GM19372 (cell line): ENCODE measurements at regions not wholly inside any gene's neighbourhood (a gene's known extent, or its start where the extent isn't known, plus 50 kb on each side); places are given as distances from the start of the nearest gene placed in this dataset.

ENCODE experiments used
- ATAC-seq: cut with Tn5 transposase; IDR thresholded peaks from one replicate; pipeline ENCODE4 v1.9.1; 2021; ENCODE audit warnings: mild to moderate bottlenecking, low read depth, moderate library complexity; ENCODE audit not compliant: unreplicated experiment

DNA sequence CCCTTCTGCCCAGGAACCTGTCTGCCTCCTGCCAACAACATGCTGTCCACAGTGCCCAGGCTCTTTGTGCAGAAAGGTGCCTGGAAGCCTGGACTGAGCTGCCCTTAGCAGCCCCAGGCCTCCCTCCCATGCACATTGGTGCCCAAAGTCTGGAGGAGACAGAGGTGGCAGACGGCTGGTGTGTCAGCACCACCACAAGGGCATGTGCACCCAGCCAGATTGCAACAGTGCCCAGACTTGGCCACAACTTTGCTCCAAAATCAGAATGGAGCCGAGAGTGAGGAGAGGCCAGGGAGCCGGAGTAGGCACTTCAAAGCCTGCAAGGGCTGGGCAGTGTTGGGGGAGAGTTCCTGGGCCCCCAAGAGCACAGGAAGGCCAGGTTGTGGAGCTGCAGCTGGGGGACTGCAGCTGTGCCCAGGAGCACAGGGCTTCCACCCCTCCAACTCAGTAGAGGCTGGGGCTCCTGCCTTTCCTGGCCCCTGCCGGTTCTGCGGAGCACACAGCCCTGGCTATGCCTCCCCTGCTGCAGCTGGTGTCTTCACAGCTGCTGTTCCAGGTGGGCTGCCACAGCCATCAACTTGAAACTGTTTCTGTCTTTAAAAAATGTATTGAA, 1255.8 kb downstream of the SLITRK5 start:
- no peak for ATAC-seq

DNA sequence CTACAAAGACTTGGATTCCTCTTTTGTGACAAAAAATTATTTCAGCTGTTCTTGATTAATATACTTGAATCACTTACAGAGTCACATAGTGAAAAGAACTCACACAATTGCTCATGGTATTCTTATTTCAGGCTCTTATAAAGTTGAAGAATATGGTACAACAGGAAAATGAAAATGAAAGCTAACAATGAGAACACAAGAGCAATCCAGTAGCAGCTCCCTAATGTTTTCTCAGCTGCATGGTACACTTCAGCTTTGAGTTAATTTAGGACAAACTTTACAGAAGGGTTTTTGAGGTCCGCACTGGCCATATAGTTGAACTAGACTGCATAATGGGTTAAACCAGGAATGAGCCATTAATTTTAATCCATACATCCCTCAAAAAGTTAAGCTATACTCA, 1261.8 kb downstream of the SLITRK5 start:
- no peak for ATAC-seq

DNA sequence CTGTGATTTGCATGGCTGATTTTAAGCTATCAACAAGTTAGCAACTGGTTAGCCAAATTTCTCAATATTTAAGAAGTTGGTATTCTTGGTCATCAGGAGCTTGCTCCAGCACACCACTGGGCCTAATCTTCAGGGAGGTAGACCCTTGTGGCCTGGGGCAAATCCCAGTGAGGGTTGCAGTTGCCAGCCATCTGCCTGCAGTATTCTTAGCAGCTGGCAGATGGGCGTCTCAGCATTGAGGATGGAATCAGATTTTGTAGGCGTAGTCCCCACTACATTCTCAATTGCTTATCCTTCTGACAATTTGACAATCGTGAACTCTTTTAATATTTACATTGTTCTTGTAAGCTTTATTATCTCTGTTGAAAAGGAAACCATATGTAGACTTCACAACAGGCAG, 1266.2 kb downstream of the SLITRK5 start:
- no peak for ATAC-seq

DNA sequence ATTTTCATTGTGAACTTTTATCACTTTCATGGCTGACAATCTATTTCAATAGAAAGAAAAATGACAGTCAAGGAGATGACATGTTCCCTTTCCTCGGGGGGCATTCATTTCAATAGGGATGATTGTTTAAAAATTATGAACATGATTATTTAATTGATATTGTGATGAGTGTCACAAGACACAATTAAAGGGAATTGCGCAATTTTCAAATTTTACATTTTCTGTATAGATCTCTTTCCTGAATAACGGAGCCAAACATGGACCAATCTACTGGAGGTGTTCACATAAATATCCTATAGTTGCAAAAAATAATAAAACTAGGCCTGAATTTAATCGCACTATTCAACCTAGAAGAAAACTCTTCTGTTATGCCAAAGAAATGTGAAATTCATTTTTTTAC, 1274.6 kb downstream of the SLITRK5 start:
- ATAC-seq, result no peak

DNA sequence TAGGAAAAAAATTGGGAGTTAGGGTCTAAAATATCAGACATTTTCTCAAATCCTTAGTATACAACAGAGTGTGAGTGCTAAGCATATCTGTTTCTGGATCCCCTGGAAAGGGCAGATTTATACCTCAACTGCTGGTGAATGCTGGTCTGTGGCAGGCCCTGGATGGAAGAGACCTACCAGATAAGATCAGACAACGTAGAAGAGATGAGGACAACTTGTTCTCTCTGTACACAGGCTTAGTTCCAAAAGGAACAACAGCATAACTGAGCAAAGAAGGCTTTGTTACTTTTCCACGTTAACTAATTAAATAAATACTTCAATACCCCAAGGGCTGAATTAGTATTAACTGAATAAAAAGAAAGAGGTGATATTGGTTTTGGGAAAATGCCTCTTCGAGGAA, 1277.3 kb downstream of the SLITRK5 start:
- no peak for ATAC-seq

DNA sequence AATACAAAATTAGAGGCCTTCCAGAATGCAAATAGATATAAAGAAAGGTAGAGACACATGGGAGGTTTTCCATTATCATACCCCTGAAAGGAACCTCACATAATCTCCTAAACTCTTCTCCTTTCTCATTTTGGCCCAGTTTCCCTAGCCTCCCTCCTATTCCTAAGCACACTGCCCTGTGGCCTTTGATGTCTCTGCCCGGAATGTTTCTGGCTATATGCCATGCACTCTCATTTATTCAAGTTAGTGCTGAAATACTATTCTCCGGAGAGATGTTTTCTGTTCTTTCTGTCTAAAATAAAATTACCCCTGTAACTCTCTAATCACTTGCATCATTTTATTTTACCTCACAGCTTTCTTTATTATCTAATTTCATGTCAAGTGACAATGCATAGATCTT, 1287.7 kb downstream of the SLITRK5 start:
- ATAC-seq, result no peak

DNA sequence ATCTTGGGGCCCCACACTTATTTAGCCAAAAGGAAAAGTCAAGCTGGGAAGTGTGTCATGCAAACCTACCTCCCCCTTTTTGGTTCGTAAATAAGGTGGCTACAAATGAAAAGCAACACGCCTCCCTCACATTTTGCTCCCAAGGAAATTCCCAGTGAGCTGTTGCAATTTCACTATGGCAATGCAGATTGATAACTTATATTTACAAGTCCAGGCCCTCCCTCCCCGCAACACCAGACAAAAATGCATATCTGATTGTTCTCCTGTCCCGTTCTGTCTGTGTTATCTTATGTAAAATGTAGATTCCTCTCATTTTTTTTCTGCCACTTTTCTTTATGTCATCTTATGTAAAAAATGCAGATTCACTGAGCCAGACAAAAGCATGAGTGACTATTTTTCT, 1305.3 kb downstream of the SLITRK5 start:
- ATAC-seq, result no peak

DNA sequence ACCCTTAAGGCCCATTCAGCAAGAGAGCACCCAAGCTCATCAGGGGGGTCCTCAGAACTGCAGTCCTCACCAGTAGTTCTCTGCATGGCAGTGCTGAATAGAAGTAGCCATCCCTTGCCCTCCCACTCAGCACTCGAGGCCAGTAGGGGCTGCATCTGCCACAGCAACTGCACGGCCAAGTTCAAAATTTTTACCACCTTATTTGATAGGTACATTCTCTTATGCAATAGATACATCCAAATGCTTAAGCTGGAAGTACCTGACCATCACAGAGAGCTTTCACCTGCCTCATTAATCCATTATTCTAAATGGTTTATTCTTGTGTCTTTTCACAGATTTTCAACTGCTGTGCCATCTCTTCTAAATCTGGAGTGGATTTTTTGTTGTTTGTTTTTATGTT, 1307.4 kb downstream of the SLITRK5 start:
- ATAC-seq, result no peak

DNA sequence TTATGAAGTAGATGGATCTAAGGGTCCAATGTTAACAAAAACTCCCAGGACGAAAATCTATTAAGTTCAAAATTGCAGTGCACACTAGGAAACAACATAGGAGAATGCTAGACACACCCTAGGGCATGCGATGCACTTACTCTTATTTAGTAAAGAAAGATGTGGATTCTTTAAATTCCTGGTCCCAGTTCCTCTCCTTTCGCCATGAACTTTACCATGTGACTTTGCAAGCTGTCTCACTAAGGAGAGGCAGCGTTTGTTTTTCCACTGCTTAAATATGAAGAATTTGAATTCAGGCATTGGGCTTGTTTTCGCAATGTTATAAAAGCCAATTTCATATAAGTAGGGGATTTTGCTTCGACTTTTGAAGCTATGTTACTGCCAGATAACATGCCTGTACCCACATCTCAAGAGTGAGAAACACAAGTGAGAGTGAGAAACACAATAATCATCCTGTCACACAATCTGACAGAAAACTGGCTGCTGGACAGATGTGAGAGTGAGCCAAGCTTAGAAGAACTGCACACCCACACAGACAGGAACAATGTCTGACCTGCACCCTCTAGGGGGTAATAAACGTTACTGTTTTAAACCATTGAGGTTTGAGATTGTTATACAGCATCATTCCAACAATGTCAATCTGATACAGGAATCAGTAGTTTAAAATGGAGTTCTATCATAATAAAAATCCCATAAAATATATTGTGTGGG, 1308.4 kb downstream of the SLITRK5 start:
- ATAC-seq, result no peak

DNA sequence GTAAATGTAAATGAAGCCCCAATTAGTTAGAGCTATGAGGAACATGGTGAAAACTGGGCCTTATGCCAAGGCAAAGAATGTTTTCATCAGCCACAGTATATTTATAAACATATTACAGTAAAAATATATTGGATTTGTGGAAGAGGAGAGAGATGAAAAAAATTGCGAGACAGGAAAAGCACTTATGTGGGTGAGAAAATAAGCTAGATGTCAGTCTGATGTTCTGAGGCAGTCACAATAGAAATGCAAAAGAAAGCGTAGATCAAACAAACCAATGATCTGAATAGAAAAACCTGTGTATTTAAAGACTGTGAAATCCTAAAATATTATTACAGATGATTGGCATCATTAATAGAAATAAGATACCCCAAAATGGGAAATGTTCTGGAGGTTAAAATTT, 1332.5 kb downstream of the SLITRK5 start:
- no peak for ATAC-seq

DNA sequence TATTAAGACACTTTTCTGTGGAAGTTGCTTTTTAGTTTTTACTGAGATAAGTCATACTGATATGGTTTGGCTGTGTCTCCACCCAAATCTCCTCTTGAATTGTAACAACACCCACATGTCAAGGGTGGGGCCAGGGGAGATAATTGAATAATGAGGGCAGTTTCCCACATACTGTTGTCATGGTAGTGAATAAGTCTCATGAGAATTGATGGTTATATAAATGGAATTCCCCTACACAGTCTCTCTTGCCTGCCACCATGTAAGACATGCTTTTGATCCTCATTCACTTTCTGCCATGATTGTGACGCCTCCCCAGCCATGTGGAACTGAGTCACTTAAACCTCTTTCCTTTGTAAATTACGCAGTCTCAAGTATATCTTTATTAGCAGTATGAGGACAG, 1340.4 kb downstream of the SLITRK5 start:
- no peak for ATAC-seq

DNA sequence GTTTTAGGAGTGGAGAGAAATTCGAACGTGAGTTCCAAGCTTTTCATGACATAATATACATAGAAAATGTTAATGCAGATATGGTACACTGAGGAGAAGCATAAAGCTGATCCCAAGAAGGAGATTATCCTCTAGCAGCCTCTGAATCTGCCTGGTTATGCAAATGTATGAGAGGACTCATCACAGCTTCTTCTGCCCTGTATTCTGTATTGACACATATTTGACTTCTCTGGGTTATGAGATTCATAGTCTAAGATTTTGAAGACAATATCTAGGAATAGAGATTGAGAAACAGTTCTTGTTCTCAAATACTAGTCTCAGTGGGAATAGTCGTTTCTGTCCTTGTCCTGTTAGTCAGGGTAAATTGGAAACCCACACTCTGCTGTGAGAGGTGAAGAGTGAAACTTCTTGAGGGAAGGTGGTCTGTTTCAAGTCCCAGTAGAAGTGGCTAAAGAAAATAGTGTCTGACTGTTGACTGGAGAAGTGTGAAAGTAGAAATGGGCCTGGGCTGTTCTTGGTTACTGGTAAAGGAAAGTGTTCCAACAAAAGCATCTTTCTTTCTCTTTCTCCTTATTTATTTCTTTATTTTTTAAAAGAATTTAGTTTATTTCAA, 1356.6 kb downstream of the SLITRK5 start:
- no peak for ATAC-seq

DNA sequence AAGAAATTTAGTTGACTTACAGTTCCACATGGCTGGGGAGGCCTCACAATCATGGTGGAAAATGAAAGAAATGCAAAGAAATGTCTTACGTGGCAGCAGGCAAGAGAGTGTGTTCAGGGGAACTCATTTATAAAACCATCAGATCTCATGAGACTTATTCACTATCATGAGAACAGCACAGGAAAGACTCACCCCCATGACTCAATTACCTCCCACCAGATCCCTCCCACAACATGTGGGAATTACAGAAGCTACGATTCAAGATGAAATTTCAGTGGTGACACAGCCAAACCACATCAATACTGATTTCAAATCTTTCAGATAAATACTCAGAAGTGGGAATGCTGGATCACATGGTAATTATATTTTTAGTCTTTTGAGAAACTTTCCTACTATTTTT, 1357.9 kb downstream of the SLITRK5 start:
- ATAC-seq, result no peak

DNA sequence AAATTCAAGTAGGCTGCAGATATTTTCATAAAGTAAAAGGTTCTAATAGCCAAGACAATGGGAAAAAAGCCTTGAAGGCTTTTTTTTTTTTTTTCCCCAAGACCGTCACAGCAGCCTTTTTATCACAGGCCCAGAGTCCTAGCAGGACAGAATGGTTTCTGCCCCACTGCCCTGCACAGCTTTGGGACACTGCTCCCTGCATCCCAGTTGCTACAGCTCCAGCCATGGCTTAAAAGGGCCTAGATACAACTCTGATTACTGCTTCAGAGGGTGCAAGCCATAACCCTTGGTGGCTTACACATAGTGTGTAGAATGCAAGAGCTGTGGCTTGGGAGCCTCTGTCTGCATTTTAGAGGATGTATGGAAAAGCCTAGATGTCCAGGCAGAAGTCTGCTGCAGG, 1362.8 kb downstream of the SLITRK5 start:
- ATAC-seq, result no peak

DNA sequence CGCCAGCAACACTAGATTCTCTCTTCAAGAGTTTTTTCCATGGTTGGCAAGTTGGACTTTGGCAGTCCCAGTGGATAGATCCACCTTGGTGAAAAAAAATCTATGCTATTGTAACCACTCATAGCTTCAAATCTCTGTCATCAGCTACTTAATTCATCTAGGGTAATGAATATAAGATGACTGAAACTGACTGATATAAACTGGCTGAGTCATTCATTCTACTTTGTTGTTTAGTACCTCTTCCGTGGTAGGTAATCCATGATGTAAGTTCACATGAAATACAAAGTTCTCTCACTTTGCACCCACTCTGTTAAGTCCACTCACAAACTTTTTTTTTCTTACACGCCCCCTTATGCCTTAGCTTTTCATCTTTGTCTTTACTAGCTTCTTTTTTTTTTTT, 1381.5 kb downstream of the SLITRK5 start:
- ATAC-seq, result no peak

DNA sequence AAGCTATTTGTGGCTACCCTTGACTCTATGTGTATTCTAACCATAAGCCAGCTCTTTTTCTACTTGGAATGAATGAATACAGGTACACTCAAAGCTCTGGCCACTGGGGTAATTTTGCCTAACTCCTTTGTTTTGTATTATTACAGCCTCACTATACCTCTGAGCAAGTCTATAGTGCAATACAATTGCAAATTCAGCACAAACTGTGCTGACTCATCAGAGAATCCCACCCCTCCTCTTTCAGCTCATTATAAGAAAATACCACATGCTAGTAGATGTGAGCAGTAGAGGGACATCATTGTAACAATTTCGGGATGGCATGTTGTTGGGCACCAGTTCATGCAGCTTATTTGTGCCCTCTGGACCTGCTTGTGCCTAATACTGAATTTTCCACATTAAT, 1382.2 kb downstream of the SLITRK5 start:
- ATAC-seq, result no peak

DNA sequence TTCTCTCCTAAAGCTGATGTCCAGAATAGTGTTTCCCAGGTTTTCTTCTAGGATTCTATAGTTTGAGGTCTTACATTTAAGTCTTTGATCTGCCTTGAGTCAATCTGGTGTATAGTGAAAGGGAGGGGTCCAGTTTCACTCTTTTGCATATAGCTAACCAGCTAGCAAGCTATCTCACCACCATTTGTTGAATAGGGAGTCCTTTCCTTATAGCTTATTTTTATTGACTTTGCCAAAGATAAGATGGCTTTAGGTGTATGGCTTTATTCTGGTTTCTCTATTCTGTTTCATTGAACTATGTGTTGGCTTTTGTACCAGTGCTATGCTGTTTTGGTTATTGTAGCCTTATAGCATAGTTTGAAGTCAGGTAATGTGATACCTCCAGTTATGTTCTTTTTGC, 1386.1 kb downstream of the SLITRK5 start:
- no peak for ATAC-seq

DNA sequence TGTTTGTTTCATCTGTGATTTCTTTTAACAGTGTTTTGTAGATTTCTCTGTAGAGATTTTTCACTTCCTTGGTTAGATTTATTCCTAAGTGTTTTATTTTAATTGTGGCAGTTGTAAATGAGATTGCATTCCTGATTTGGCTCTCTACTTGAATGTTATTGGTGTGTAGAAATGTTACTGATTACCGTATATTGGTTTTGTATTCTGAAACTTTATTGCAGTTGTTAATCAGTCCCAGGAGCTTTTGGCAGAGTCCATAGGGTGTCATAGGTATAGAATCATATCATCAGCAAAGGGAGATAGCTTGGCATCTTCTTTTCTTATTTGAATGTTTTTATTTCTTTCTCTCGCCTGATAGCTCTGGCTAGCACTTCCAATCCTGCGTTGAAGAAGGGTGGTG, 1386.7 kb downstream of the SLITRK5 start:
- ATAC-seq, result no peak

DNA sequence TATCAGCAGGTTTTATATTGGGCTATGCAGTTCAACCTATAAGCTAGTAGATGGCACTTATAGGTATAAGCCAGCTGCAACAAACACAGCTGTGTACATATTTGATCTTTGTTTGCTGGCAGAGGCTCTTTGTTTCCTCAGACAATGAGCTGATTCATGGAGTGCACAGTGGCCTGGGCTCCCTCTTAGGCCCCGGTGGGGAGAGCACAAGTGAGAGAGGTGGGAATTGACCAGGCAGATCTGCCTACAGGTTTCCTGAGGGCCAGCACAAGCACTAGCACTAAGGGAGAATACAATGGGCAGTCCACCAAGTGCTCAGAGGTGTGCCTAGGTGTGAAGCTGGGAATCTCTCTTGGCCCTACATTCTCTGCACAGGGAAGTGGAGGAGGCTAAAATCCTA, 1390.7 kb downstream of the SLITRK5 start:
- no peak for ATAC-seq

DNA sequence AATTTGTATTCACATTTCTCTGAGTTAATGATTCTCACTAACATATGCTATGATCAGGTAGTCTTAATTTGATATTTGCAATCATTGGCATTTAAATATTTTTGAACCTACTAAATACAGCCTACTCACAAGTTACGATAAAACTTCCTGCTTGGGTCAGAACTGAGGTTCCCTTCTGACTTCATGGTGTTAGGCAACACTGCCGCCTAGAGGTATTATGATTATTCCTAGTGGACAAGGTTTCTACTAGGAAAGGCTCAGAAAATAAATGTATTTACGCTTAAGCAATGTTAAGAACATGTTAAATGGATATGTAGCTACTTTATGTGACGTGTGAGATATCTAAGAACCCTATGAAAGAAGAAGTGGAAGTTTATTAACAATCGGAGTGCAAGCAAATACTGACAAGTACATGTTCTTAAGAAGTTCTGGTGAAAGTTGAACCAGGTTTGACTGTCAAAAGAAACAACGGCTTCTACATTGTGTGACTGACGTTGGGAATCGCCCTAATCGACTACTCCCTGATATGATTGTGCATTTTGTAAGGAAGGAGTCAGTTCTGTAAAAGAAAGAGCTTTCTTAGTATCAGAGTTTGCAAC, 1395.8 kb downstream of the SLITRK5 start:
- no peak for ATAC-seq

DNA sequence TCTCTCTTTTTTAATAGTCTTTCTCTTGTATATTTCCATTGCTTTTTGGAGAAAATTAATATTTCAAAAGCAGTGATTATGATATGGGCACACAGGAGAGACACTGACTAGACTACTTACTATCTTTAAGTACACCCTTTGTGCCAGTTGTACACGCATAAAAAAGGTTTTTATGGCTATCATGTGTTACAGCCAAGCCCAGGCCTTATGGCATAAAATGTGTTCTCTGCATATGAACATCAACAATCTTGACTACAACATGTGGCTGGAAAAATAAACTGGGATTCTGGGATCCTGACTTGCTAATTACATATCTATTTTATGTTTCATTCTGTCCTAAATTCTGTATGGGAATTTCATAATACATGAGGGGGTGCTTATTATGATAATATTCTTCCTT, 1401.8 kb downstream of the SLITRK5 start:
- ATAC-seq, result no peak

DNA sequence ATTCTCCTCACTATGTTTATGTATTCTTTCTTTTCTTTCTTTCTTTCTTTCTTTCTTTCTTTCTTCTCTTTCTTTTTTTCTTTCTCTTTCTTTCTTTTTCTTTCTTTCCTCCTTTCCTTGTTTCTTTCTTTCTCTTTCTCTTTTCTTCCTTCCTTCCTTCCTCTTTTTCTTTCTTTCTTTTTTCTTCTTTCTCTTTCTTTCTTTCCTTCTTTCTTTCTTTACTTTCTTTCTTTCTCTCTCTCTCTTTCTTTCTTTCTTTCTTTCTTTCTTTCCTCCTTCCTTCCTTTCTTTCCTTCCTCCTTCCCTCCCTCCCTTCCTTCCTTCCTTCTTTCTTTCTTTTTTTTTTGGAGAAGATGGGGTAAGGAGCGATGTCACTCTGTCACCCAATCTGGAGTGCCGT, 1405.5 kb downstream of the SLITRK5 start:
- ATAC-seq, result no peak
